G401.6 (cell line): ENCODE measurements at regions not wholly inside any gene's neighbourhood (a gene's known extent, or its start where the extent isn't known, plus 50 kb on each side); places are given as distances from the start of the nearest gene placed in this dataset.
"Not testable (repeated sequence)": the region's sequence is repeated elsewhere in the genome, so short reads cannot be mapped to it uniquely, and the experiment has no call there.

Experiments used
- FAIRE-seq: peaks from 2 replicates; lab custom pipeline; 2012; peaks lifted over from hg19 to GRCh38; lab: Jason Lieb, UNC

DNA sequence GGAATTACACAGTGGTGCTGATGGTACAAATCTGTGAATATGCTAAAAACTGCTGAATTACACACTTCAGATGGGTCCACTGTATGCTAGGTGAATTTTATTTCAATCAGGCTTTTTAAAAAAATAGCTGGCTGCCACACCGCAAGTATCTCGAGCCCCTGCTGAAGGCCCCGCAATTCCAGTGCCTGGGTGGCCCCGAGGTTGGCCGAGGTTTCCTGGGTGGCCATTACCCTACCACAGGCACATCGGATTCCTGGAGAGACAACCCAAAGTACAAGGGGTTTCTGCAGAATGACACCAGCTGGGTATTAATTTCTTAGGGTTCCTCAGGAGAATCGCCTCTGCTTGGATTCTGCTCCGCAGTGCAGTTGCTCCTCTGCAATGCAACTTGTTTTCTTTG is 127.8 kb downstream of the C16orf95 start:
- FAIRE-seq = no peak

DNA sequence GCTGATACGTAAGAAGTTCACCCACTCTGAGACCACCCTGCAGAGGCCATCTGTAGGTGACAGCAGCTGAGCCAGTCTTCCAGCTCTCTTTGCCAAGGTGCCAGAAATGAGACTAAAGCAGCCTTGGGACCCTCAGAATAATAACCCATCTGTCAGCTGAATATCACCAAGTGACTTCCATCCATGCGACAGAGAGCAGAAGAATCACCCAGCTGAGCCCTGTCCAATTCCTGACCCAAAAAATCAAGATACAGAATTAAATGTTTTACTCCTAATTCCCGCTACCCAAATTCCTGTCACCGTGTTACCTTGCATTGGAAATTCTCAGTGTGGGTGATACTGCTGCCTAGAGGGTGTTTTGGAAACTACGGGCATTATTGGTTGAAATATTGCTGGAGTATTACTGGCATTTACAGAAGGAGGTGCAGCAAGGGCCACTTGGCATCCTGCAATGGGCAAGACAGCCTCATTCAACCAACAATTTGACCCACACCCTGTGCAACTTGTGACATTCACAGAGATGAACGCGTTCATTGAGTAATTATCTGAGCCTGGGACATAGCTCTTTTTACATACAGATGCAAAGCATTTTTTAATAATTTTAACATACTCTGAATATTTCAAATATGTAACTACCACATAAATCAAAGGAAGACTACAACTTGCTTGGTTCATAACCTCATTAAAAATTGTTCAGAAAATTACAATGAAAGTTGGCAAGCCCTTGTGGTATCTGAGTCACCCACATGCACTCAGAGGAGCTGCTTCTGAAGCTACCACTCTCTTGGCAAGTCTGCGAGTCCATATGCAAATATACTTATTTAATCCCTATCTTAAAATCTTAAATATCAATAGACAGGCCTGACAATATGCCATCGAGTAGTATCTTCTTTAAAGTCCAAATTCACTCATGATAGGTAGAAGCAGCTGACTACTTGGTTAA is 126.6 kb downstream of the C16orf95 start:
- FAIRE-seq = no peak

DNA sequence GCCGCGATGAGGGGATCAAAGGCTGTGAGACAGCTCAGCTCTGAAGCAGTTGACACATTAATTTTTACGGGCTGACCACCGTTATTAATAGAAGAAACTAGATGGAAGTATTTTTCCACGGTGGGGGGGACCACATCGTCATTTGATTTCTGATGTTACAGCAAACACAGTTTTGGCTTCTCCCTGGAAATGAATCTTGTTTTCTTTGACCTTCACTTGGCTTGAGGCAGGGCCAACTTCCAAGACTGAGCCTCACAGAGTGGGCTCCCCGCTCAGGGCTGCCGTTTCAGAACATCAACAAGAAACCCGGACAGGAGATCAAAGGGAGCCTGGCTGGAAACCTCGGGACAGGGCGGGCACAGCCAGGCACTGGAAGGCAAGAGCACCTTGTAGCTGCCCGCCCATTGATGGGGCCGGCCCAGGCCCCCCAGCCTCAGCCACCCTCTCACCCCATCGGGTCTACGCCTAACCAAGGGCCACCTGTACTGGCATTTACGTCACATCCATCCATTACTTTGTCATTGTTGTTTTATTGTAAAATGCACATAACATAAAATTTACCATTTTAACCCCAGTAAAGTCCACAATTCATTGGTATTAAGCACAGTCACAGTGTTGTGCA is 124.6 kb downstream of the C16orf95 start:
- no peak for FAIRE-seq

DNA sequence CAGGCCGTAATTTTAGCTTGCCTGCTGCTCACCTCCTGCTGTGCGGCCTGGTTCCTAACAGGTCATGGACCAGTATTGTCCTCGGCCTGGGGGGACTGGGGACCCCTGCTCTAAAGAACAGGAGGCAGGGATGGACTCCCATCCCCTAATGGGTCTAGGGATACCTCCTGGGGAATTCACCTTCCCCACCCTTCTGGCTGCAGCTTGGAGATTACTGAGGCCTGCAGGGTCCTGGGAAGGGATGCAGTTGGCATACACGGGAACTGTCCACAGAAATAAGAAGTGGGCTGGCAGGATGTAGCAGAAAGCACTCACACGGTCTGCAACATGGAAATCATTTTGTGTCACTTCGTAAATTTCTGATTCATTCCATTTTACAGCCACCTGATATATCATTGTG is 123.0 kb downstream of the C16orf95 start:
- FAIRE-seq = no peak

DNA sequence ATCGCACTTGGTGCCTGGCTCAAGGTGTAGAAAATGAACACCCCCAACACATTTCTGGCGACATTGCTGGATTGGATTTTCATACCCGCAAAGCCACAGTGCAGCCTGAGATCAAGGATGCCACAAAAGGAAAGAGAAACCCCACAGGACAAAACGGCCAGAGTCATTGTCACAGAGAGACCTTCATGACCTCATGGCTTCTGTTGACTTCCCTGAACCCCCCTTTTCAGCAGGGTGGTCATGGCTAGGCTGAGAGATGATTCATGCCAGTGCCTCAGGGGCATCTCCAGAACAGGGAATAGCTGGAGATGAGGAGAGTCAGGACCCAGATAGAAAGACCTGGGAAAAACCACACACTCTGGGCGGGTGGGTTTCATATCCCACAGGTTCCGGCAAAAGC is 122.0 kb downstream of the C16orf95 start:
- FAIRE-seq = no peak

DNA sequence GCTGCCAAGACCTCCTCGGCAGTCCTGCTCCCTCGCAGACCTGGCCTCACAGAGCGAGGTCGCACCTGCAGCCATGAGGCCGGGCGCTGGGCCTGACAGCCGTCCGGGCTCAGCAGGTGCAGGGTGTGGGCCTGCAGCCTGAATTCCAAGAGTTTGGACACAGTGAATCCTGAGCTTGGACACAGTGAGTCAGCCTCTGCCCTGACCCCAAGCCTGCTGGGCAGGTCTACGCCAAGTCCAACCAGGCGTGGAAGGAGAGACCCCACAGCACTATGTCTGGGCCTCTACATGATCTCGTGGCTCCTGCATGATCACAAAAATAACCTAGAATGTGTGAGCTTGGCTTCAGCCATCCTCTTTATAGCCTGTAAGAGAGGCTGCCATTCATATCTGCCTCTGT is 121.0 kb downstream of the C16orf95 start:
- FAIRE-seq = no peak

DNA sequence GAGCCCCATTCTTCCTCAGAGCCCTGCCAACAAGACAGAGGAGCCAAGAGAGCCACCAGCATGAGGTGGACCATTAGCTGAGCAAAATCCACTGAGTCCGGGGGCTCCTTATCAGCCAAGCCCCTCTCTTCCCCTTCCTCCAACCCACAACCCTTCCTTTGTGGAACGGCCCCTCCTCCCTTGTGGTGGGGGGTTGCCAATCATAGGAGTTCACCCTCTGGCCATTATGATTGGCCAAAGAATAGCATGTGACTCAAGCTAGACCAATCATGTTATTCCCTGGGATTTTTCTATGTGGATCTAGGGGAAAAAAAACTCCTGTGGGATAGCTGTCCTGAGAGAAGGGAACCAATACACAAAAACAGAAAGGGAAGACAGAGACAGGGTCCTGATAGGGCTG is 120.5 kb downstream of the C16orf95 start:
- FAIRE-seq = no peak

DNA sequence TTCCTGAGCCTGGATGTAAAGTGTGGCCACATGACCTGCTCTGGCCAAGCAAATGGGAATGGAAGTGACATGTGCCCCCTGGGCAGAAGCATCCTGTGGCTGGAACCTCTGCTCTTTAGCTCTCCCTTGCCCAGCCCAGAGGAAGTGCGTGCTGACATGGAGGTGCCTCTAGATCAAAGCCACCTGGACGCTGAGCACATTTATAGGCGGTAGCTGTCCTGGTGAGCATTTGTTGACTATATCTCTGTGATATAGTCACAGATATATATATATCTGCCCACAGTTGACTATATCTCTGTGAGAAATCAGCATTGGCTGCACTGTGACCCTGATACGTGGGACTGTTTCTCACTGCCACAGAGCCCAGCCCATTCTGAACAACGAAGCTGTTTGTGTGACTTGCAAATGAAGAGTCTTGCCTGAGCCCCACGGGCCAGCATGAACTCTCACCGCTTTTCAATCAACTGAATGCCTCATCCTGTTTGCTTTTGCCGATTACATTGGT is 118.8 kb downstream of the C16orf95 start:
- no peak for FAIRE-seq

DNA sequence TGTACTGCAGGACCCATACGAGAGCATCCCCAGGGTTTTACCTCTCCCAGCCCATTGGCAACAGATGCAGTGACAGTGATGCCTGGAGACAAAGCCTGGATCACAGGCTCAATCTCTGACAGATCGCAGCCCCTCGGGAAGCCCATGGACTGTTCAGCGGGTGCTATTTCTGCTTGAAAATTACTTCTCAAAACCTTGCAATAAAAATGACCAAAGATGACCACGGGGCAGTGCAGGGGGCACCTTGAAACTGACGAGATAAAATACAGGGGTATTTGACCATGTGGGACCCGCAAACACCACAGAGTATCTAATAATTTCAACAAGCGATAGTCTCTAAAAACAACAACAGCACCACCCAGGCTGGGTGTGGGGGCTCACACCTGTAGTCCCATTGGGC is 118.3 kb downstream of the C16orf95 start:
- FAIRE-seq = no peak

DNA sequence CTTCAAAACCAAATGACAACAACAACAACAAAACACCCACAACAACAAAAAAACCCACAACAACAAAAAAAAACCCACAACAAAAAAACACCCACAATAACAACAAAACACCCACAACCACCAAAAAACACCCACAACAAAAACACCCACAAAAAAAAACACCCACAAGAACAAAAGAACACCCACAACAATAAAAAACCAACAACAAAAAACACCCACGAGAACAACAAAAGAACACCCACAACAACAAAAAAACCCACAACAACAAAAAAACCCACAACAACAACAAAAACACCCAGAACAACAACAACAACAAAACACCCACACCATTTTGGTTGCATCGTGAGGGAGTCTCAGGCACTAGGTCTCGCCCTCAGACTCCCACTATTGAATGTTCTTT is 117.8 kb downstream of the C16orf95 start:
- no peak for FAIRE-seq

DNA sequence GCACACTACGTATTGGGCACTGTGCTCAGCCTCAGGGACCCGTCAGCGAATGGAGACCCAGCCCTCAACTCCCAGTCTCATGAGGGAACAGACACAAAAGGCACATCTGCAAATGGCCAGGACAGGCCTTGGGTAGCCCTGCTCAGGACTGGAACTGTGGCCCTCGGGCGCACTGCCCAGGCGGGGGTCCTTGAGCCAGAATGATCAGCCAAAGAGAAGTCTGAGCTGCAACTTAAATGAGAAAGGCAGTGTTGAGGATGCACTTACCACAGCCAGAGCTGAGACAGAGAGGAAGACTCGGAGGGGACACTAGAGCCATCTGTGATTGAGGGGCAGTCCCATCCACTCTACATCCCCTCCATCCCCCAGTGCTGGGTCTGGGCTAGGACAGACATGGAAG is 117.3 kb downstream of the C16orf95 start:
- no peak for FAIRE-seq

DNA sequence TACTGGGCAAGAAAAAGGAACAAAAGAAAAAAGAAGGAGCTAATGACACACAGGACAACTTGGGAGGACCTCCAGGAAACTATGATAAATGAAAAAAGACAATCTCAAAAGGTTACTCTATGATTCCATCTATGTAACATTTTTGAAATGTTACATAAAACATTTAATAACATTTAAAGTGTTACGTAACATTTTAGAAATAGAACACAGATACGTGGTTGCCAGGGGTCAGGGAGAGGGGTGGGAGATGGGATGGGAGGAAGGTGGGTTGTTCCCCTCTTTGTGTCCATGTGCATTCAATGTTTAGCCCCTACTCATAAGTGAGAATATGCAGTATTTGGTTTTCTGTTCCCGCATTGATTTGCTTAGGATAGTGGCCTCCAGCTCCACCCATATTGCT is 116.6 kb downstream of the C16orf95 start:
- FAIRE-seq = no peak

DNA sequence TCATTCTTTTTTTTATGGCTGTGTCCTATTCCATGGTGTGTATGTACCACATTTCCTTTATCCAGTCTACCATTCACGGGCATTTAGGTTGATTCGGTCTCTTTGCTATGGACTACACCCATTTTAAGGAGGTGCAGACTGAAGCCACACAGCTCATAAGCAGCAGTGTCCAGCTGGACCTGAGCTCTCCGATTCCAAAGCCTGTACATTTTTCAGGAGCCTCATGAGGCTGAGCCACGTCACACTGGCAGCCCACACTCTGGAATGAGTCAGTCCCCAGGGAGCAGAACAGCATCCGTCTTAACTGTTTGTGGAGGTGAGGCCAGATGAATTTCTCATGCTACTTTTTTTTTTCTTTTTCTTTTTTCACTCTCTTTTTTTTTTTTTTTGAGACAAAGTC is 116.1 kb downstream of the C16orf95 start:
- FAIRE-seq = no peak

DNA sequence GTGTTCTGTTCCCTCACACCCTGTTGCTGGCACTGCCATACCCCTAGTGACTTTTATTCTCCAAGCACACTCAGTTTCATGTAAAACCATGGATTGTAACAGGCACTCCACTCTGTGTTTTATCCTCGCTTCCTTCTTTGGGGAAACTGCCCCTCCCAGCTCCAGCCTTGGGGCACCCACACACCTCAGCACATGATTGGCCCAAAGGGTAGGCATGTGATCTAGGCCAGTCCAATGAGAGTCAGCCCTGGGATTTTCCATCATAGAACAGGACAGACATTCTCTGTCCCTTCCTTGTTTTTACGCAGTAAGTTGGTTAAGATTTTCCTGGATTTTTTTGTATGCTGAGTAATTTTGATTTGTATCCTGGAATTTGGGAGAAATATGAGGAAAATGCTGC is 115.4 kb downstream of the C16orf95 start:
- FAIRE-seq = no peak

DNA sequence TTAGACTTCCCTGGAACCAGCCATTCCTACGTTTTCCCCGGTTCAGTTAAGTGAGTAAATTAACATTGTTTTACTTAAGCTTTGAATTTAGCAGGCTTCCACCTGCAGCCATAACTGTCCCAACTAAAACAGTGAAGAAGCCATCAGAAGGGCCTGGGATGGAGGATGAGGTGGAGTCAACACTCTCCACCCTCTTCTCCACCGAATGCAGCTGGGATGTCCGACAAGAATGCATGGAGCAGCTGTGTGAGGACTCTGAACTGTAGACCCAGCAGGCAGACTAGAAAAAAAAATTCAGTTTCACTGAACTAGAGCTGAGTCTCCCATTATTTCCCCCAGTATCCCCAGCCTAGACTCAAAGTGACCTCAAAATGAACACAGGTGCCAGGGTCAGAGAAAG is 114.8 kb downstream of the C16orf95 start:
- no peak for FAIRE-seq

DNA sequence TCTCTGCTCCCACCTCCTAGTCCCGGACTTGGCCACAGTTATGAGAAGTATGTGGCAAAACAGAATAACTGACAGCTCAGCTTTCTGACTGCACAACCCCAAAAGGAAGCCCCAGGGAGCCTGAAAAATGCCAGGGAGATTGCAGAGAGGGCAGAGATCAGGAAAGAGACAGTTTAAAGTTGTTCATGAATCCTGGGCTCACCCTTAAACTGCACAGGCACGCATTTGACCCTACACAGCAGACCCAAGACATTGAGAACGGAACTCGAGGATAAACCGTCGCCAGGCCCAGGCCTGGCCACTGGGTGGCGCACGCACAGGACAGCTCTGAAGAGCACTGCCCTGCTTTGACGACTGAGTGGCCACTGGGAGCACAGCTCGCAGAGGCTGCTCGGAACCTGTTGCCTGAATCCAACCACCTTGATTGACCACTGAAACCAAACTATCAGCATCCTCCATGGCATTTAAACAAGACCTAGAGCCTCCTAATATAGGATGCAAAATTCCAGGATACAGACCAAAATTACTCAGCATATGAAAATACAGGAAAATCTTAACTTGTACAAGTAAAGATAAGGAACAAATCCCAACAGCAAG is 114.0 kb downstream of the C16orf95 start:
- peak; percentile 11 for FAIRE-seq

DNA sequence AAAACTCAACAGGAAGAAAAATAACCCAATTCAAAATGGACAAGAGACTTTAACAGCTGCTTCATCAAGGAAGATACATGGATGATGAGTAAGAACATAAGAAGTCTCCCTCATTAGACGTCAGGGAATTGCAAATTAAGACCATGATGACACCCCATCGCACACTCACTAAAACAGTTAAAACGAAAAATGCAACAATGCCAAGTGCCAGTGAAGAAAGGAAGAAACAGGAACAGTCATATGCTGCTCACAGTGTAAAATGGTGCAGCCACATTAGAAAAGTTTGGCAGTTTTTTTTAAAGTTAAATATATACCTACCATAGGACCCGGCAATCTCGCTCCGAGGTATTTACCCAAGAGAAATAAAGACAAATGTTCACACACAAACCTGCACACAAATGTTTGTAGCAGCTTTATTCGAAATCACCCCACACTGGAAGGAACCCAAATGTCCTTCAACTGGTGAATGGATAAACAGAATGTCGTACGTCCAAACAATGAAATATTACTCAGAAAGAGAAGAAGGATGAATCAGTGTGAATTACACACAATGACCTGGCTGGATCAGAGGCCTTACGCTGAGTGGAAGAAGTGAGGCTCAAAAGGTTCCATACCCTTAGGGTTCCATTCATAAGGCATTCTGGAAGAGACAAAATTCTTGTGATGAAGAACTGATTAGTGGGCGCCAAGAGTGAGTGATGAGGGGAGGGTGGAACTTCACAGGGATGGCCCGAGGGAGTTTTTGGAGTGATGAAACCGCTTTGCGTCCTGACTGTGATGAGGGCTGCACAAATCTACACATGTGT is 110.3 kb downstream of the C16orf95 start:
- FAIRE-seq = no peak

DNA sequence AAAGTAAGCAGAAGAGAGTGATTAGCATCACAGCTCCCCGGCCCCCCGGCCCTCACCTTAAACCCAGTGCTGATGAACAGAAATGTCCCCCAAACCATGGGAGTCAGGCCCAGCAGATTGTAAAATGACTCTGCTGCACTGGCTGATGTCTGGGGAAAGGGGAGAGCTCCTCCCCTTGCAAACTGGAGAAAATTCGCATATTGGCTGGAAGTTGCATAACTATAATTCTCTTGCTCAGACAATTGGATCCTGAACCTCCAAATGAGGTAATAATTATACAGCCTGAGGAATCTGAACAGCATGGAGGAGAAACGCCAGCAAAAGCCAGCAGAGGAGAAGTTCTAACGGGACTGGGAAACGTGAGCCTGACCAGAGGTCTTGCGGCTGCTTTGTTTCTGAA is 109.7 kb downstream of the C16orf95 start:
- no peak for FAIRE-seq

DNA sequence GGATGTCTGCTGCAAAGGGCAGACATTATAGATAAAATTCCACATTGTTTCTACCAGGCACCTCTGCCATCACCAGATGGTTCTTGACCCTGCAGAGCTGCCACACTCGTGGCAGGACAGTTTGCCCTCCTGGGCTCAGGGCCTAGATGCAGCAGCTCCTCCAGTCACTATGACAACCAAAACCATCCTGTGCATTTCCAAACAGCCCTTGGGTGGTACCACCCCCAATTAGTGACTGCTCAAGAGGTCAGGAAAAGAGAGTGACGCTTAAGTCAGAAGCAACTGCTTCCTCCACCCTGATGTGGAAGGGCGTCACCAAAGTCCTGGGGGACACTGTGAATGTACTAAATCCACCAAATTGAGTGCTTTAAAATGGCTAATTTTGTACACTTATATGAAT is 109.2 kb downstream of the C16orf95 start:
- FAIRE-seq = no peak

DNA sequence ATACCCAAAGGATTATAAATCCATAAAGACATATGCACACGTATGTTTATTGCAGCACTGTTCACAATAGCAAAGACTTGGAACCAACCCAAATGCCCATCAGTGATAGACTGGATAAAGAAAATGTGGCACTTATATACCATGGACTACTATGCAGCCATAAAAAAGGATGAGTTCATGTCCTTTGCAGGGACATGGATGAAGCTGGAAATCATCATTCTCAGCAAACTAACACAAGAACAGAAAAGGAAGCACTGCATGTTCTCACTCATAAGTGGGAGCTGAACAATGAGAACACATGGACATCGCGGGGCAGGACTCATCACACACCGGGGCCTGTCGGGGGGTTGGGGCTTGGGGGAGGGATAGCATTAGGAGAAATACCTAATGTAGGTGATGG is 108.2 kb downstream of the C16orf95 start:
- FAIRE-seq = not testable (repeated sequence)

DNA sequence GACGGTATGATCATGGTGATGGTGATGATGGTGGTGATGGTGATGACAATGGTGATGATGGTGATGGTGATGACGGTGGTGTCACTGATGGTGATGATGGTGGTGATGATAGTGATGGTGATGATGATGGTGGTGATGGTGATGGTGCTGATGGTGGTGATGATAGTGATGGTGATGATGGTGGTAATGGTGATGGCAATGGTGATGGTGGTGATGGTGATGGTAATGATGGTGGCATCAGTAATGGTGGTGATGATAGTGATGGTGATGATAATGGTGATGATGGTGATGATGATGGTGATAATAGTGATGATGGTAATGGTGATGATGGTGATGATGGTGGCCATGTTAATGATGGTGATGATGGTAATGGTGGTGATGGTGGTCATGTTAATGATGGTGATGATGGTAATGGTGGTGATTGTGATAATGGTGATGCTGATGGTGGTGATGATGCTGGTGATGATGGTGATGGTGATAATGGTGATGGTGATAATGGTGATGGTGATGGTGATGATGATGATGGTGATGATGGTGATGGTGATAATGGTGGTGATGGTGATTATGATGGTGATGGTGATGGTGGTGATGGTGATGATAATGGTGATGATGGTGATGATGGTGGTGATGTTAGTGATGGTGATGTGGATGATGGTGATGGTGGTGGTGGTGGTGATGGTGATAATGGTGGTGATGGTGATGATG is 107.2 kb downstream of the C16orf95 start:
- no peak for FAIRE-seq

DNA sequence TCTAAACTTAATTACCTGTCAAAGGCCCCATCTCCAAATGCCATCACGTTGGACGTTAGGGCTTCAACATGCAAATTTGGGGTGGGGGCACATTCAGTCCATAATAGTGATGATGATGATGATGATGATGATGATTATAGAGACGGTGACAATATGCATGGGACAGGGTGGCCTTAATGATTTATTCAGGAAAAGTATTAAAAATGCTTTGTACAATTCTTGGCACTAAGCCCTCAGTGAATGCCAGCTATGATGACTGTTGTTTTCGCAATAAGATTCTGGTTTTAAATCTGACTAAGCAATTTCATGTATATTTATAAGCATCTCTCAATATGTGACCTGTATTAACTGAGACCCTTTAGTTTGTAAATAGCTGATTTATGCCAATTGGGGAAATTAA is 106.3 kb downstream of the C16orf95 start:
- no peak for FAIRE-seq
